Heart left ventricle (tissue), 13 donors: ENCODE measurements at regions not wholly inside any gene's neighbourhood (a gene's known extent, or its start where the extent isn't known, plus 50 kb on each side); places are given as distances from the start of the nearest gene placed in this dataset.

Source experiments
- CTCF ChIP-seq, 12 donors: fragments of 200-600 bp; sonication (generic) in 4 of 12; IDR thresholded peaks; one replicate each; pipeline versions ENCODE4 v1.5.0 to v1.8.0; 2018 to 2022; ENCODE audit warnings: antibody characterized with exemption in 12 of 12, mild to moderate bottlenecking in 5 of 12
- POLR2A ChIP-seq, 2 donors: fragments of 450-650 bp; IDR thresholded peaks; one replicate each; pipeline ENCODE4 v1.6.1; 2017; ENCODE audit warnings: antibody characterized with exemption in 2 of 2, mild to moderate bottlenecking in 2 of 2, moderate library complexity in 2 of 2
- donor health status: ischemic (EF 13 %, LVEDD 7.1; RV severe dilation, severe dysfunction).
- donor health status: DM: no; HTN: yes; CAD: no.
- donor health status: DM: no; HTN: no; CAD: no.
- donor health status: ischemic (EF 25% LVEDD 6.9; RV normal size, moderate dysfunction).
- donor health status: ischemic (EF 25% LVEDD 5.7; RV mildly dilated, moderate dysfunction).
- donor health status: ischemic (EF 35%, LVEDD 5.7; RV mildly dilated, moderate dysfunction).
- donor health status: nonischemic (EF 11% LVEDD 7.7; RV severe dilation, severe dysfunction).
- donor health status: DM: yes; HTN: yes; CAD: no.
- donor health status: PGD.
- donor health status: ischemic (EF 29% LVEDD 5.4; RV normal size, mild dysfunction).
- donor health status: nonischemic (EF 23%, LVEDD 6.1; RV moderate dilation, normal function).

- TF ChIP-seq POLR2A (IDR thresholded peaks at IDR 0.05) (no peak), CTCF (IDR thresholded peaks at IDR 0.05) (no peak)
These were observed 62.9 kb upstream of the ADRA2C start for GRCh38 chr4:3703343-3703676.
